ENCODE measurements at regions not wholly inside any gene's neighbourhood (a gene's known extent, or its start where the extent isn't known, plus 50 kb on each side); places are given as distances from the start of the nearest gene placed in this dataset.

- DNase-seq = no peak
- no peaks in the 10 kb centered on the region for H3K36me3 ChIP-seq
- H3K27me3 ChIP-seq = no peaks in the 10 kb centered on the region
- H3K4me3 ChIP-seq = no peak overlapping the region
- no peak overlapping the region for H3K27ac ChIP-seq
- H3K9me3 ChIP-seq = no peaks in the 10 kb centered on the region
- TF ChIP-seq CTCF (IDR thresholded peaks at IDR 0.05) = no peak
- 42 to 48% methylated on average over 2 of the region's 2 CpGs for WGBS, 2 donors
- H3K4me1 ChIP-seq = no peaks in the 10 kb centered on the region
- ATAC-seq = no peak
- intact Hi-C loops (cut with DNase I) = loop anchor here in 1 of 3 donors (10.0 kb wide), 1 partner anchor 889 kb away; no protein-coding TSS in a partner anchor
- no peak for FAIRE-seq
Measured at GRCh38 chr9:87323928-87324327, 173.7 kb upstream of the DAPK1 start.

- intact Hi-C loops (cut with DNase I) = loop anchor here in 1 of 3 donors (10.0 kb wide), 1 partner anchor 890 kb away; no protein-coding TSS in a partner anchor
- Histone ChIP-seq H3K4me1 (no peaks in the 10 kb centered on the region), H3K4me3 (no peak overlapping the region), H3K36me3 (no peaks in the 10 kb centered on the region), H3K27me3 (no peaks in the 10 kb centered on the region), H3K9me3 (no peaks in the 10 kb centered on the region), H3K27ac (no peak overlapping the region)
- ATAC-seq (peak; percentile 83 to 96 (median 91)), FAIRE-seq (peak; percentile 95), DNase-seq (no peak)
- TF ChIP-seq CTCF (IDR thresholded peaks at IDR 0.05) = peak; percentile 50 to 64 (median 60)
- 0 to 1% methylated on average over 5 of the region's 5 CpGs for WGBS, 2 donors
Measured at GRCh38 chr9:87324613-87325194, 173.0 kb upstream of the DAPK1 start.

- no peak for TF ChIP-seq CTCF (IDR thresholded peaks at IDR 0.05)
- Histone ChIP-seq H3K27me3 (no peaks in the 10 kb centered on the region), H3K9me3 (no peaks in the 10 kb centered on the region), H3K4me3 (no peak overlapping the region), H3K4me1 (no peaks in the 10 kb centered on the region), H3K36me3 (no peaks in the 10 kb centered on the region), H3K27ac (no peak overlapping the region)
- intact Hi-C loops (cut with DNase I) = loop anchor here in 1 of 3 donors (10.0 kb wide), 1 partner anchor 893 kb away; no protein-coding TSS in a partner anchor
- 63 to 69% methylated on average over 3 of the region's 3 CpGs for WGBS, 2 donors
- ATAC-seq (no peak), FAIRE-seq (no peak), DNase-seq (no peak)
Measured at GRCh38 chr9:87327575-87328125, 170.0 kb upstream of the DAPK1 start.

GRCh38 chr9:87333802-87334201 lies 163.9 kb upstream of the DAPK1 start:
- H3K4me3 ChIP-seq = no peak overlapping the region
- no peaks in the 10 kb centered on the region for H3K36me3 ChIP-seq
- no peaks in the 10 kb centered on the region for H3K27me3 ChIP-seq
- no peak for ATAC-seq
- TF ChIP-seq CTCF (IDR thresholded peaks at IDR 0.05) = no peak
- no peak for FAIRE-seq
- 80 to 87% methylated on average over 6 of the region's 6 CpGs for WGBS, 2 donors
- no peak overlapping the region for H3K27ac ChIP-seq
- DNase-seq = no peak
- intact Hi-C loops (cut with DNase I) = loop anchor here in 1 of 3 donors (5.0 kb wide), 1 partner anchor 323 kb away; no protein-coding TSS in a partner anchor
- no peaks in the 10 kb centered on the region for H3K9me3 ChIP-seq
- H3K4me1 ChIP-seq = peaks cover 3 to 9% (median 8%) of the 10 kb centered on the region in 3 donors

- H3K27ac ChIP-seq = no peak overlapping the region
- H3K4me3 ChIP-seq = no peak overlapping the region
- DNase-seq (no peak), ATAC-seq (no peak), FAIRE-seq (no peak)
- no peak for TF ChIP-seq CTCF (IDR thresholded peaks at IDR 0.05)
- WGBS, 2 donors = 79 to 83% methylated on average over 3 of the region's 3 CpGs
- no peaks in the 10 kb centered on the region for H3K27me3 ChIP-seq
- no peaks in the 10 kb centered on the region for H3K9me3 ChIP-seq
- H3K4me1 ChIP-seq = peaks cover 3 to 9% (median 8%) of the 10 kb centered on the region in 3 donors
- intact Hi-C loops (cut with DNase I) = loop anchor here in 1 of 3 donors (5.0 kb wide), 1 partner anchor 323 kb away; no protein-coding TSS in a partner anchor
- H3K36me3 ChIP-seq = no peaks in the 10 kb centered on the region
Measured at GRCh38 chr9:87334366-87334765, 163.3 kb upstream of the DAPK1 start.

Measured in pancreas (tissue), 10 donors.